Fibroblast of lung (primary cell): ENCODE measurements at regions not wholly inside any gene's neighbourhood (a gene's known extent, or its start where the extent isn't known, plus 50 kb on each side); places are given as distances from the start of the nearest gene placed in this dataset.

Source experiments
- CTCF ChIP-seq, 2 donors: IDR thresholded peaks in 1 of 2; conservative IDR thresholded peaks in 1 of 2; 1 replicate in 1 of 2; 2 replicates in 1 of 2; pipeline ENCODE4 v1.5.1; 2011 to 2012; ENCODE audit warnings: low read length in 2 of 2, control low read depth in 1 of 2, inconsistent platforms in 1 of 2, low read depth in 1 of 2, mild to moderate bottlenecking in 1 of 2
- EZH2 ChIP-seq: IDR thresholded peaks from 2 replicates; pipeline ENCODE4 v1.5.1; 2012; ENCODE audit warnings: low read length, control low read depth, mild to moderate bottlenecking; ENCODE audit errors: missing control alignments

- TF ChIP-seq CTCF (conservative IDR thresholded peaks at IDR 0.05 in 1 of 2, IDR thresholded peaks at IDR 0.05 in 1 of 2; ENCODE audit: low read depth in 1 of 2, low read length in 2 of 2) (no peak), EZH2 (no peak)
Measured at GRCh38 chr2:123209202-123209601, 815.9 kb upstream of the CNTNAP5 start.
